Lower leg skin (tissue), 3 donors: ENCODE measurements at regions not wholly inside any gene's neighbourhood (a gene's known extent, or its start where the extent isn't known, plus 50 kb on each side); places are given as distances from the start of the nearest gene placed in this dataset.

Source experiments
- POLR2A ChIP-seq, 2 donors: fragments of 450-650 bp; IDR thresholded peaks; one replicate each; pipeline ENCODE4 v1.6.1; 2016 to 2017; ENCODE audit warnings: antibody characterized with exemption in 2 of 2, mild to moderate bottlenecking in 1 of 2, moderate library complexity in 1 of 2
- TF ChIP-seq, protein P1 (sequence below), 3 donors: fragments of 450-650 bp; IDR thresholded peaks; one replicate each; pipeline ENCODE4 v1.5.1; 2016; ENCODE audit warnings: antibody characterized with exemption in 3 of 3, mild to moderate bottlenecking in 3 of 3, moderate library complexity in 2 of 3

DNA sequence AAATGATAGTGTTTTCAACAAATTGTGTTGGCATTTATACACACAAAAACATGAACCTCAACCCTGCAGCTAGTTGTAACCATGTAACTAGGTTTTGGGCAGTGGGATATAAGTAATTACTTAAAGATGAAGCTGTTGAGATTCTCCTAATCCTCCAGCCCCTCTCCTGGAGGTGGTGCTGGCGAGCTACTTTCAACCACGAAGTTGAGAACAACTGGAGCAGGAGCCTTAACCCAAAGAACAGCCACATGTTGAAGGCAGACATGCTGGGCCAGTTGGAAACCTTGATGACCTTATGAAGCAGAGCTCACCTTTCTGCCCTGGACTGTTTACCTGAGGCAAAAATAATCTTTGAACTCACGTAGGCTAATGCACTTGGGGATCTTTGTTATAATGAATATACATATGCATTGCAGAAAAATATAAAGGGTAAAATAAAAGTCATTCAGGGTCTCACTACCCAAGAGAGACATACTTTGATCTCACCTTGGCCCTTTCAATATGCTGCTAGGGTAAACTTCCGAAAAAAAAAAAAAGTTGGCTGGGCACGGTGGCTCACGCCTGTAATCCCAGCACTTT, 89.6 kb upstream of the NPAS2 start:
- TF ChIP-seq, protein P1, sequence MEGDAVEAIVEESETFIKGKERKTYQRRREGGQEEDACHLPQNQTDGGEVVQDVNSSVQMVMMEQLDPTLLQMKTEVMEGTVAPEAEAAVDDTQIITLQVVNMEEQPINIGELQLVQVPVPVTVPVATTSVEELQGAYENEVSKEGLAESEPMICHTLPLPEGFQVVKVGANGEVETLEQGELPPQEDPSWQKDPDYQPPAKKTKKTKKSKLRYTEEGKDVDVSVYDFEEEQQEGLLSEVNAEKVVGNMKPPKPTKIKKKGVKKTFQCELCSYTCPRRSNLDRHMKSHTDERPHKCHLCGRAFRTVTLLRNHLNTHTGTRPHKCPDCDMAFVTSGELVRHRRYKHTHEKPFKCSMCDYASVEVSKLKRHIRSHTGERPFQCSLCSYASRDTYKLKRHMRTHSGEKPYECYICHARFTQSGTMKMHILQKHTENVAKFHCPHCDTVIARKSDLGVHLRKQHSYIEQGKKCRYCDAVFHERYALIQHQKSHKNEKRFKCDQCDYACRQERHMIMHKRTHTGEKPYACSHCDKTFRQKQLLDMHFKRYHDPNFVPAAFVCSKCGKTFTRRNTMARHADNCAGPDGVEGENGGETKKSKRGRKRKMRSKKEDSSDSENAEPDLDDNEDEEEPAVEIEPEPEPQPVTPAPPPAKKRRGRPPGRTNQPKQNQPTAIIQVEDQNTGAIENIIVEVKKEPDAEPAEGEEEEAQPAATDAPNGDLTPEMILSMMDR (IDR thresholded peaks at IDR 0.05) = no peak
- TF ChIP-seq POLR2A (IDR thresholded peaks at IDR 0.05) = no peak
